Suprapubic skin (tissue), 4 donors: ENCODE measurements at regions not wholly inside any gene's neighbourhood (a gene's known extent, or its start where the extent isn't known, plus 50 kb on each side); places are given as distances from the start of the nearest gene placed in this dataset.

ENCODE experiments used
- DNase-seq, 2 donors: peaks; one replicate each; pipeline ENCODE4 v3.0.0-alpha.2; 2019; ENCODE audit warnings: low spot score in 2 of 2
- H3K27ac ChIP-seq: fragments of 200-600 bp; sonication (generic); one replicate; pipeline ENCODE4 v1.5.1; 2019
- H3K27me3 ChIP-seq: fragments of 200-600 bp; sonication (generic); one replicate; pipeline ENCODE4 v1.5.1; 2019
- H3K36me3 ChIP-seq: fragments of 200-600 bp; sonication (generic); one replicate; pipeline ENCODE4 v1.5.1; 2019
- H3K4me1 ChIP-seq: fragments of 200-600 bp; sonication (generic); one replicate; pipeline ENCODE4 v1.5.1; 2019
- H3K4me3 ChIP-seq: fragments of 200-600 bp; sonication (generic); one replicate; pipeline ENCODE4 v1.5.1; 2019; ENCODE audit warnings: mild to moderate bottlenecking
- H3K9me3 ChIP-seq: fragments of 200-600 bp; sonication (generic); one replicate; pipeline ENCODE4 v1.5.1; 2019
- EP300 ChIP-seq: sonication (generic); formaldehyde crosslinking; IDR thresholded peaks from one replicate; pipeline ENCODE4 v1.6.1; 2017; ENCODE audit warnings: antibody characterized with exemption
- POLR2A ChIP-seq, 2 donors: fragments of 450-650 bp; IDR thresholded peaks; one replicate each; pipeline ENCODE4 v1.6.1; 2017; ENCODE audit warnings: antibody characterized with exemption in 2 of 2, mild to moderate bottlenecking in 2 of 2, moderate library complexity in 2 of 2
- POLR2AphosphoS5 ChIP-seq, 3 donors: sonication (generic); formaldehyde crosslinking; IDR thresholded peaks; one replicate each; pipeline ENCODE4 v1.6.1; 2017; ENCODE audit warnings: antibody characterized with exemption in 3 of 3
- WGBS: methylation state at CpG from one replicate; pipeline ENCODE4 v1.1.5; 2018; 5-methylcytosine and 5-hydroxymethylcytosine counted together
- TF ChIP-seq, protein P1 (sequence below), 2 donors: fragments of 200-600 bp in 1 of 2; fragments of 450-650 bp in 1 of 2; sonication (generic) in 1 of 2; IDR thresholded peaks; one replicate each; pipeline ENCODE4 v1.5.1; 2016 to 2019; ENCODE audit warnings: antibody characterized with exemption in 2 of 2, mild to moderate bottlenecking in 1 of 2, moderate library complexity in 1 of 2

DNA sequence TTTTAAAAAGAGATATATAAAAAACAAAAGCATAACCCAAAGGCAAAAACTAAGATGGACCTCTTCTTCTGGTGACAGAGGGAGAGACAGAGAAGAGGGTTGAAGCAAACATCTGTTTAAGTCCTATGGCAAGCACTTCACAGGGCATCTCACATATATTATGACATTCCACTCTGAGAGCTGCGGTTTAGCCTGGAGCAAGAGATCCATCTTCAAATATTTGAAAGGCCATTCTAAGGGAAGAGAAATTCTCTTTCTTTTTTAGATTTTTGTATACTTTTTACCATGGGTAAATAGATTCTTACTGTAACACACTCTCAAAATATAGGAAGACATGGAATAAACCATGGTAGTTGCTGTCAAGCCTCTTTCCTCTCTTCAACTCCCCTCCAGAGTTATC lies 204.1 kb downstream of the GXYLT1 start:
- Histone ChIP-seq H3K9me3 (no peaks in the 10 kb centered on the region), H3K4me1 (no peaks in the 10 kb centered on the region), H3K36me3 (no peaks in the 10 kb centered on the region), H3K27ac (no peak overlapping the region), H3K4me3 (no peak overlapping the region), H3K27me3 (no peaks in the 10 kb centered on the region)
- DNase-seq = no peak
- TF ChIP-seq POLR2AphosphoS5 (IDR thresholded peaks at IDR 0.05) (no peak), POLR2A (IDR thresholded peaks at IDR 0.05) (no peak), EP300 (no peak)
- TF ChIP-seq, protein P1, sequence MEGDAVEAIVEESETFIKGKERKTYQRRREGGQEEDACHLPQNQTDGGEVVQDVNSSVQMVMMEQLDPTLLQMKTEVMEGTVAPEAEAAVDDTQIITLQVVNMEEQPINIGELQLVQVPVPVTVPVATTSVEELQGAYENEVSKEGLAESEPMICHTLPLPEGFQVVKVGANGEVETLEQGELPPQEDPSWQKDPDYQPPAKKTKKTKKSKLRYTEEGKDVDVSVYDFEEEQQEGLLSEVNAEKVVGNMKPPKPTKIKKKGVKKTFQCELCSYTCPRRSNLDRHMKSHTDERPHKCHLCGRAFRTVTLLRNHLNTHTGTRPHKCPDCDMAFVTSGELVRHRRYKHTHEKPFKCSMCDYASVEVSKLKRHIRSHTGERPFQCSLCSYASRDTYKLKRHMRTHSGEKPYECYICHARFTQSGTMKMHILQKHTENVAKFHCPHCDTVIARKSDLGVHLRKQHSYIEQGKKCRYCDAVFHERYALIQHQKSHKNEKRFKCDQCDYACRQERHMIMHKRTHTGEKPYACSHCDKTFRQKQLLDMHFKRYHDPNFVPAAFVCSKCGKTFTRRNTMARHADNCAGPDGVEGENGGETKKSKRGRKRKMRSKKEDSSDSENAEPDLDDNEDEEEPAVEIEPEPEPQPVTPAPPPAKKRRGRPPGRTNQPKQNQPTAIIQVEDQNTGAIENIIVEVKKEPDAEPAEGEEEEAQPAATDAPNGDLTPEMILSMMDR (IDR thresholded peaks at IDR 0.05) = no peak
- WGBS = 56% methylated on average over 1 of the region's 1 CpG

DNA sequence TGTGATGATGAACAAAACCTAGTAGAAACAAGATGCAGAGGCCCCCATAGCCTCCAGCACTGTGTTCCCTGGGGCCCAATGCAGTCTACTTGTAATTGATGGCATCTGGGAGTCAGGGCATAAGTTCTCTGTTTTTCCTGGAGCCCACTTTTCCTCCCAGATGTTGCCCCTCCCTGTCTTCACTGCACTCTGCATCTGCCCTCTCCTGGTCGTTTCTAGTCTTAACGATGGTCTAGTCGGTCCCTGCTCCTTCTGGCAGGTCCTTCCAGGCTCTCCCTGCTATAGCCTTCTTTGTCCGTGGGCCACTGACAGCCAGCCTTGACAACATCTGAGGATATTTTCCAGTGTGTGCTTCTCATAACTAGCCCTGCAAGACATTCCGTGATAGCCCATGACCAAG lies 208.3 kb downstream of the GXYLT1 start:
- Histone ChIP-seq H3K36me3 (no peaks in the 10 kb centered on the region), H3K4me3 (no peak overlapping the region), H3K27me3 (no peaks in the 10 kb centered on the region), H3K27ac (no peak overlapping the region), H3K9me3 (no peaks in the 10 kb centered on the region), H3K4me1 (peaks cover 10% of the 10 kb centered on the region)
- no peak for DNase-seq
- 81% methylated on average over 5 of the region's 5 CpGs for WGBS
- TF ChIP-seq EP300 (no peak), POLR2AphosphoS5 (IDR thresholded peaks at IDR 0.05) (no peak), POLR2A (IDR thresholded peaks at IDR 0.05) (no peak)
- TF ChIP-seq, protein P1 (IDR thresholded peaks at IDR 0.05) = no peak

DNA sequence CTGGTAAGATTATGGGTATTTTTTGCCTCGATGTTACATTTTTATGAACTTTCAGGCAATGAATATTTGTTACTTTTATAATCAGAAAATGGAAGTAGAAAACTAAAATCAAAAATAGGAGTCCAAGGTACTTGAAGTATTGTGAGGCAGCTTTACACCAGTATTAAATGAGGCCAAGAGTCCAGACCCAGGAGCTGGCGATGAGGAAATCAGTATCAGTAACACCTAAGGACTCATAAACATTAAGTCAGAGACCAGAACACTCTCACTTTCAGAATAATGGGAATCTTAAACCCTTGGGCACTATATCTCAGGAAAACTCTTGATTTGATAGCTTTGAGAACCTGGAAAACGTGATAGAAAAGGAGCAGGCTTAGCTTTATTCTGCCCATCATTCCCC lies 208.8 kb downstream of the GXYLT1 start:
- TF ChIP-seq EP300 = no peak
- no peak for TF ChIP-seq POLR2A (IDR thresholded peaks at IDR 0.05)
- TF ChIP-seq, protein P1 (IDR thresholded peaks at IDR 0.05) = no peak
- TF ChIP-seq POLR2AphosphoS5 (IDR thresholded peaks at IDR 0.05) = no peak
- Histone ChIP-seq H3K4me3 (no peak overlapping the region), H3K27me3 (no peaks in the 10 kb centered on the region), H3K36me3 (no peaks in the 10 kb centered on the region), H3K4me1 (peaks cover 11% of the 10 kb centered on the region), H3K27ac (no peak overlapping the region), H3K9me3 (no peaks in the 10 kb centered on the region)
- DNase-seq = no peak
- WGBS = 86% methylated on average over 3 of the region's 3 CpGs

DNA sequence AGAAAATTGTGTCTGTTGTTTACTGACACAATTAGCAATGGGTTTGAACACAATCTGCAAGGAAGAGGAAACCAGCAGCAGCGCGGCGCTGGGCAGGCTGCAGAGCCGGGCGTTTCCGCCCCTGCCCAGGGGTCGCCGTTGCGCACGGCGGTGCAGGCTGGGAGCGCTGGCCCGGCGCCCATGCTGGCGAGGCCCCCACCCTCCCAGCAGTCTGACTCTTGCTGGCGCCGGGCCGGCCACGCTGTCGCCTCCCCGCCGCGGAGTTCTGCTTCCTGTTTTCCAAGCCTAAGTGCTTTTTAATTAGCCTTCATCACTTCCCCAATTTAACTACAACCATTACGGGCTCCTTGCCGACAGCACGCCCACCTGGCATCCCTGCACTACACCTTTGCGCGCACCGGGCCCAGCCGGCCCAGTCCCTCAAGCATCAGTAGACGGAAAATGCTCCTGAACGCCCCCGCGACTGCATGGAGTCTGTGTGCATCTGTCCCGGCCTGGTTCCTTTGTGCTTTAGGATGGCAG lies 212.1 kb downstream of the GXYLT1 start:
- peak; percentile 74 to 81 for DNase-seq
- WGBS = under 1% methylated on average over 35 of the region's 35 CpGs
- no peaks in the 10 kb centered on the region for H3K9me3 ChIP-seq
- H3K4me1 ChIP-seq = peaks cover 14% of the 10 kb centered on the region
- peak overlapping the region; percentile 45 for H3K27ac ChIP-seq
- TF ChIP-seq POLR2AphosphoS5 (IDR thresholded peaks at IDR 0.05) = no peak
- TF ChIP-seq EP300 = no peak
- no peak for TF ChIP-seq POLR2A (IDR thresholded peaks at IDR 0.05)
- TF ChIP-seq, protein P1 (IDR thresholded peaks at IDR 0.05) = no peak
- no peaks in the 10 kb centered on the region for H3K36me3 ChIP-seq
- peak overlapping the region; percentile 57 for H3K4me3 ChIP-seq
- H3K27me3 ChIP-seq = no peaks in the 10 kb centered on the region

DNA sequence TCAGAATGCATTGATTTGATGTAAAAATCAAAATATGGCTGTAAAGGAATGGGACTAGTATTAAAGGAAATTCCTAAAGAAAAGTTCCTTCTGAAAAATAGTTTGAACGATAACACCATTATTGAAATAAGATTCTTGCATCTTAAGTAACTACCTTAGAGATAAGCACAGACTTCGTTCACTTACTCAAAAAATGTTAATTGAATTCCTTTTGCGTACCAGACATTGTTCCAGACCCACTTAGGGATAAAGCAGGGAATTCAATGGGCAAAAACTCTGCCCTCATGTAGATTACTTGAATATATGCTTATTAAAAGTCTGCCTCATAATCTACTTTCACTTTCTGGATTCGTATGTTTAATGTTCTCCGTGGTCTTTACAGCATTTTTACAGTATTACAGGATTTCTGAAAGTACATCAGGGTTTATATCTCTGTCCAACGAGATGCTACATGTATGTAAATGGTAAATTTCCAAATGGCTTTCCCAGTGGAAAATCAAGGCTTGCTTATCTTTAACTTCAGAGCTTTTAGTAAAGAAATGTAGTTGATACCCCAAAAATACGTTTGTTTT lies 213.7 kb downstream of the GXYLT1 start:
- 31% methylated on average over 7 of the region's 7 CpGs for WGBS
- Histone ChIP-seq H3K27me3 (no peaks in the 10 kb centered on the region), H3K36me3 (no peaks in the 10 kb centered on the region), H3K4me3 (peak overlapping the region; percentile 37), H3K27ac (no peak overlapping the region), H3K4me1 (peaks cover 14% of the 10 kb centered on the region), H3K9me3 (no peaks in the 10 kb centered on the region)
- TF ChIP-seq POLR2AphosphoS5 (IDR thresholded peaks at IDR 0.05) (no peak), POLR2A (IDR thresholded peaks at IDR 0.05) (no peak), EP300 (no peak)
- TF ChIP-seq, protein P1 (IDR thresholded peaks at IDR 0.05) = no peak
- no peak for DNase-seq
